Caco-2 (cell line): ENCODE measurements at regions not wholly inside any gene's neighbourhood (a gene's known extent, or its start where the extent isn't known, plus 50 kb on each side); places are given as distances from the start of the nearest gene placed in this dataset.

ENCODE experiments used
- BruUV-seq: library from RNA; stranded (reverse); fragments of 400-500 nt; replicated peaks from 2 replicates; lab custom pipeline; 2021; lab: Mats Ljungman, UMichigan
- CTCF ChIA-PET: fragments of 300-600 bp; sonication (Branson Sonifier 250); formaldehyde crosslinking; loops from one replicate; lab custom pipeline; 2022; ENCODE audit warnings: antibody characterized with exemption; lab: Charles Lee
- POLR2A ChIA-PET: fragments of 300-600 bp; sonication (Branson Sonifier 250); formaldehyde crosslinking; loops from one replicate; lab custom pipeline; 2022; ENCODE audit warnings: antibody characterized with exemption; lab: Charles Lee
- DNase-seq, 2 experiments: peaks; one replicate each; pipeline versions ENCODE4 v3.0.0 to v3.0.0-alpha.2; 2020 to 2022
- H3K27me3 ChIP-seq: replicated peaks from 2 replicates; pipeline ENCODE4 v1.6.0; 2011; ENCODE audit warnings: low read length; ENCODE audit not compliant: control insufficient read depth, insufficient read depth
- H3K36me3 ChIP-seq: 2 replicates; pipeline ENCODE4 v1.5.1; 2011; ENCODE audit warnings: low read length; ENCODE audit not compliant: control insufficient read depth, insufficient read depth
- H3K4me1 ChIP-seq: fragments of 250-450 bp; sonication (Bioruptor Pico); 2 replicates; pipeline ENCODE4 v1.5.1; 2020; ENCODE audit warnings: mild to moderate bottlenecking
- H3K4me3 ChIP-seq: 2 replicates; pipeline ENCODE4 v1.5.1; 2011; ENCODE audit warnings: low read depth, mild to moderate bottlenecking, control low read depth, low read length
- H3K9me3 ChIP-seq: fragments of 250-450 bp; sonication (Bioruptor Pico); 2 replicates; pipeline ENCODE4 v1.5.1; 2020; ENCODE audit warnings: mild to moderate bottlenecking, moderate library complexity
- H3K27ac Mint-ChIP-seq: one replicate; pipeline ENCODE4 v1.8.0; 2022; ENCODE audit warnings: mixed read lengths; ENCODE audit not compliant: unreplicated experiment
- H3K27me3 Mint-ChIP-seq: one replicate; pipeline ENCODE4 v1.8.0; 2022; ENCODE audit warnings: mixed read lengths; ENCODE audit not compliant: insufficient read depth, unreplicated experiment
- H3K36me3 Mint-ChIP-seq: one replicate; pipeline ENCODE4 v1.8.0; 2022; ENCODE audit warnings: mild to moderate bottlenecking, mixed read lengths; ENCODE audit not compliant: insufficient read depth, unreplicated experiment
- H3K4me1 Mint-ChIP-seq: one replicate; pipeline ENCODE4 v1.8.0; 2022; ENCODE audit warnings: low read depth, mixed read lengths; ENCODE audit not compliant: unreplicated experiment
- H3K4me3 Mint-ChIP-seq: one replicate; pipeline ENCODE4 v1.8.0; 2022; ENCODE audit warnings: mild to moderate bottlenecking, moderate library complexity, mixed read lengths; ENCODE audit not compliant: unreplicated experiment
- H3K9me3 Mint-ChIP-seq: one replicate; pipeline ENCODE4 v1.8.0; 2022; ENCODE audit warnings: mixed read lengths; ENCODE audit not compliant: unreplicated experiment
- CTCF ChIP-seq, 2 experiments: fragments of 200-600 bp in 1 of 2; IDR thresholded peaks; 1 replicate in 1 of 2; 2 replicates in 1 of 2; pipeline versions ENCODE4 v1.5.1 to v1.8.0; 2011 to 2022; ENCODE audit warnings: antibody characterized with exemption in 1 of 2, control low read depth in 1 of 2, inconsistent platforms in 1 of 2, low read depth in 1 of 2, low read length in 1 of 2, mild to moderate bottlenecking in 1 of 2, moderate library complexity in 1 of 2; ENCODE audit not compliant: insufficient read depth in 1 of 2, severe bottlenecking in 1 of 2, unreplicated experiment in 1 of 2
- intact Hi-C: fragments of 100-400 bp; cut with micrococcal nuclease; formaldehyde crosslinking; loops from one replicate; pipeline ENCODE4 v1.10.0; 2022; ENCODE audit not compliant: unreplicated experiment

GRCh38 chr21:35921471-35921870 lies 138.9 kb downstream of the SETD4 start:
- no TSS peak for BruUV-seq
- H3K4me1 ChIP-seq, result peaks cover 9% of the 10 kb centered on the region
- H3K4me3 ChIP-seq, result no peak overlapping the region
- H3K4me3 Mint-ChIP-seq, result no peak overlapping the region
- no peak overlapping the region for H3K27ac Mint-ChIP-seq
- H3K27me3 ChIP-seq, result no peaks in the 10 kb centered on the region
- no peaks in the 10 kb centered on the region for H3K27me3 Mint-ChIP-seq
- H3K36me3 ChIP-seq, result no peaks in the 10 kb centered on the region
- CTCF ChIA-PET, result no interaction called here
- no peak for TF ChIP-seq CTCF (IDR thresholded peaks at IDR 0.05; ENCODE audit: insufficient read depth in 1 of 2, low read depth in 1 of 2, low read length in 1 of 2, severe bottlenecking in 1 of 2, unreplicated experiment in 1 of 2)
- no peaks in the 10 kb centered on the region for H3K36me3 Mint-ChIP-seq
- no peaks in the 10 kb centered on the region for H3K9me3 ChIP-seq
- no peaks in the 10 kb centered on the region for H3K9me3 Mint-ChIP-seq
- H3K4me1 Mint-ChIP-seq, result peaks cover 16% of the 10 kb centered on the region
- DNase-seq, result no peak
- intact Hi-C loops, result no loop called here
- POLR2A ChIA-PET, result no interaction called here

- TF ChIP-seq CTCF (IDR thresholded peaks at IDR 0.05; ENCODE audit: insufficient read depth in 1 of 2, low read depth in 1 of 2, low read length in 1 of 2, severe bottlenecking in 1 of 2, unreplicated experiment in 1 of 2), result no peak
- POLR2A ChIA-PET, result no interaction called here
- CTCF ChIA-PET, result no interaction called here
- Mint-ChIP-seq H3K9me3 (no peaks in the 10 kb centered on the region), H3K4me3 (no peak overlapping the region), H3K36me3 (no peaks in the 10 kb centered on the region), H3K27ac (peak overlapping the region; percentile 32), H3K4me1 (peaks cover 16% of the 10 kb centered on the region), H3K27me3 (no peaks in the 10 kb centered on the region)
- H3K36me3 ChIP-seq, result no peaks in the 10 kb centered on the region
- DNase-seq, result peak in 1 of 2 experiments; percentile 46
- H3K4me3 ChIP-seq, result no peak overlapping the region
- H3K27me3 ChIP-seq, result no peaks in the 10 kb centered on the region
- peaks cover 9% of the 10 kb centered on the region for H3K4me1 ChIP-seq
- intact Hi-C loops, result no loop called here
- no peaks in the 10 kb centered on the region for H3K9me3 ChIP-seq
- no TSS peak for BruUV-seq
These were observed 139.9 kb downstream of the SETD4 start for GRCh38 chr21:35920436-35920835.

GRCh38 chr21:35915030-35915429 lies 145.3 kb downstream of the SETD4 start:
- ChIA-PET CTCF (no interaction called here), POLR2A (no interaction called here)
- Mint-ChIP-seq H3K9me3 (no peaks in the 10 kb centered on the region), H3K36me3 (no peaks in the 10 kb centered on the region), H3K4me1 (peaks cover 7% of the 10 kb centered on the region), H3K4me3 (no peak overlapping the region), H3K27ac (no peak overlapping the region), H3K27me3 (no peaks in the 10 kb centered on the region)
- intact Hi-C loops, result no loop called here
- Histone ChIP-seq H3K9me3 (no peaks in the 10 kb centered on the region), H3K4me1 (peaks cover 10% of the 10 kb centered on the region), H3K27me3 (no peaks in the 10 kb centered on the region), H3K36me3 (no peaks in the 10 kb centered on the region), H3K4me3 (no peak overlapping the region)
- no TSS peak for BruUV-seq
- TF ChIP-seq CTCF (IDR thresholded peaks at IDR 0.05; ENCODE audit: insufficient read depth in 1 of 2, low read depth in 1 of 2, low read length in 1 of 2, severe bottlenecking in 1 of 2, unreplicated experiment in 1 of 2), result no peak
- DNase-seq, result no peak
